ENCODE measurements at regions not wholly inside any gene's neighbourhood (a gene's known extent, or its start where the extent isn't known, plus 50 kb on each side); places are given as distances from the start of the nearest gene placed in this dataset.

DNA sequence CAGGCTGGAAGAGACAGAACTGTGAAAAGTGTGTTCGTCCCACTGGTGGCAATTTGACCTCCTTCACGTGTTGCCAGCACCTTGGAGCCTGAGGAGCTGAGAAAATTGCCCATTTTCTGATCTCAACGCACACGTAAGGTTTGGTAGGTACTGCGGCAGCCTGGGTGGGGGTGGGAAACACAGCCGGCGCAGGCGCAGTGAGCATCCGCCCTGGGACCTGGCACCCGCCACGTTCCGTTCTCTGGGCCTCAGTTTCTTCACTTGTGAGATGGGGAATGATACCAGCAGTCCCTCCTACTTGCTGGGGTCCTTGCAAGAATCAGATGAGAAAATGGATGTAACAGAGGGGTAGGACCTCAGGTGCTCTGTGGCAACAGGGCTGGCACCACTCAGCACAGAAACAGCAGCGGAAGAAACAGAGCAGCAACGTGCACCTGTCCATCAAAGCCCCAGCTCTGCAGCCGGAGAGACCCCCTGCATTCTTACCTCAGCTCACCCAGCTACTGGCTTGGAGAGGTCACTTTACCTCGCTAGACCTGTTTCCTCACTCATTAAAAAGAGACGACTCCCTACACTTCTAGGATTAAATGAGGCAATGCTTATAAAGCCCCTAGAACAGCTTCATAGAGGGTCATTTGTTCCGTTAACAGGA lies 458.0 kb upstream of the ID2 start:
- TF ChIP-seq YY1 (IDR thresholded peaks at IDR 0.05; ENCODE audit: insufficient read depth, insufficient read length): no peak
- no peak for TF ChIP-seq ZNF274 (IDR thresholded peaks at IDR 0.05; ENCODE audit: low read depth, low read length)
- no peak for TF ChIP-seq SUZ12 (IDR thresholded peaks at IDR 0.05; ENCODE audit: extremely low read depth, insufficient read depth, insufficient read length)

All from NT2/D1 (cell line).